ENCODE measurements at regions not wholly inside any gene's neighbourhood (a gene's known extent, or its start where the extent isn't known, plus 50 kb on each side); places are given as distances from the start of the nearest gene placed in this dataset.

DNA sequence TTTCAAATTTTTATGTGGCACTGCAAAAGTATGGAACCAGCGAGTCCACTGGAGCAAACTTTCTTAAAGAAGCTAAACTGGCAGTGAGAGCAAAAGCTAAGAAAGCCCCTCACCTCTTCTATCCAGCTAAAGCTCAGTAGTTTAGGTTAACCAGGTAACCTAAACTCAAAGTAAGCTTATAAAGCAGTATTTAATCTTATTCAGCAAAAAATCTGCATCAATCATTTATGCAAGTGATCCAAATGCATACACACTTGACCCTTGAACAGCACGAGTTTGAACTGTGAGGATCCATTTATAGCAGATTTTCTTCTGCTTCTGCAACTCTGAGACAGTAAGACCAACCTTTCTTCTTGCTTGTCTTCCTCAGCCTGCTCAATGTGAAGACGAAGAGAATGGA lies 363.8 kb upstream of the CDH18 start:
- FAIRE-seq (no peak), DNase-seq (ENCODE audit: low read depth, low spot score) (no peak), ATAC-seq (no peak)
- Histone ChIP-seq H3K27me3 (replicated peaks in 1 of 2; ENCODE audit: control insufficient read depth in 2 of 2, insufficient read depth in 2 of 2, low read length in 1 of 2) (no peaks in the 10 kb centered on the region), H3K4me3 (no peak overlapping the region), H4K20me1 (ENCODE audit: control insufficient read depth, insufficient read depth) (no peaks in the 10 kb centered on the region), H3K4me1 (ENCODE audit: control insufficient read depth, insufficient read depth, low read length) (no peaks in the 10 kb centered on the region), H2AFZ (ENCODE audit: control insufficient read depth, low read depth, low read length) (no peak overlapping the region), H3K9me3 (replicated peaks; ENCODE audit: control insufficient read depth, insufficient read depth, low read length) (no peaks in the 10 kb centered on the region), H3K27ac (ENCODE audit: control insufficient read depth, insufficient read depth) (no peak overlapping the region), H3K4me2 (ENCODE audit: control insufficient read depth, insufficient read depth) (no peak overlapping the region), H3K36me3 (ENCODE audit: control insufficient read depth in 2 of 2, insufficient read depth in 2 of 2, low read length in 1 of 2) (no peaks in the 10 kb centered on the region), H3K9ac (ENCODE audit: control insufficient read depth, insufficient read depth, low read length) (no peak overlapping the region), H3K79me2 (ENCODE audit: control insufficient read depth, insufficient read depth, low read length) (no peaks in the 10 kb centered on the region)
- ChIA-PET POLR2A (interaction anchor here (0.8 kb wide), 1 partner anchor 10 kb away, joined by 3 read pairs; no protein-coding TSS in a partner anchor), SMC1A (ENCODE audit: uncharacterized antibody, unreplicated experiment) (no interaction called here), CTCF (interaction anchor here (0.6 kb wide), 1 partner anchor 245 kb away, joined by 3 read pairs; no protein-coding TSS in a partner anchor), RAD21 (ENCODE audit: unreplicated experiment) (no interaction called here)
- BruUV-seq (replicated peaks), result no TSS peak
- 2% methylated on average over 3 of the region's 3 CpGs for WGBS (ENCODE audit: insufficient coverage, insufficient replicate concordance, low lambda C conversion rate, missing lambda C conversion rate)
- TF ChIP-seq POLR2AphosphoS2 (IDR thresholded peaks at IDR 0.05; ENCODE audit: low read depth, low read length), result no peak
- TF ChIP-seq MYB (IDR thresholded peaks at IDR 0.05; ENCODE audit: borderline replicate concordance, low read depth, low read length), result no peak
- no peak for TF ChIP-seq BACH1 (IDR thresholded peaks at IDR 0.05; ENCODE audit: borderline replicate concordance)
- TF ChIP-seq CHD4 (IDR thresholded peaks at IDR 0.05), result no peak
- TF ChIP-seq ESRRA (IDR thresholded peaks at IDR 0.05; ENCODE audit: low read length), result no peak
- TF ChIP-seq CREB1 (IDR thresholded peaks at IDR 0.05; ENCODE audit: low read depth), result no peak
- TF ChIP-seq NFYA (IDR thresholded peaks at IDR 0.05; ENCODE audit: borderline replicate concordance, low read depth, low read length), result no peak
- no peak for TF ChIP-seq CBX5 (IDR thresholded peaks at IDR 0.05; ENCODE audit: low read depth)
- no peak for TF ChIP-seq WRNIP1 (IDR thresholded peaks at IDR 0.05; ENCODE audit: borderline replicate concordance, low read depth, low read length)
- TF ChIP-seq FOXK2 (IDR thresholded peaks at IDR 0.05), result no peak
- TF ChIP-seq MTA3 (IDR thresholded peaks at IDR 0.05; ENCODE audit: borderline replicate concordance, low read length), result no peak
- no peak for TF ChIP-seq SIX5 (IDR thresholded peaks at IDR 0.05; ENCODE audit: low read depth, low read length, severe bottlenecking)
- TF ChIP-seq BHLHE40 (IDR thresholded peaks at IDR 0.05; ENCODE audit: borderline replicate concordance in 1 of 2, low read depth in 2 of 2, low read length in 1 of 2), result no peak
- TF ChIP-seq RCOR1 (conservative IDR thresholded peaks at IDR 0.05; ENCODE audit: low read depth, low read length), result no peak
- intact Hi-C loops (cut with micrococcal nuclease; ENCODE audit: unreplicated experiment), result no loop called here
- in situ Hi-C loops (cut with MboI), result no loop called here

All from GM12878 (cell line).